CD4-positive, alpha-beta T cell treated with Interleukin-6 at 100 ng/mL for 8 hours (primary cell): ENCODE measurements at regions not wholly inside any gene's neighbourhood (a gene's known extent, or its start where the extent isn't known, plus 50 kb on each side); places are given as distances from the start of the nearest gene placed in this dataset.

ENCODE experiments used
- DNase-seq: peaks from one replicate; pipeline ENCODE4 v3.0.0-alpha.2; 2020; ENCODE audit warnings: mixed read lengths, low spot score

- DNase-seq = no peak
Measured at GRCh38 chr9:89883401-89884341, 278.9 kb downstream of the GADD45G start.

DNA sequence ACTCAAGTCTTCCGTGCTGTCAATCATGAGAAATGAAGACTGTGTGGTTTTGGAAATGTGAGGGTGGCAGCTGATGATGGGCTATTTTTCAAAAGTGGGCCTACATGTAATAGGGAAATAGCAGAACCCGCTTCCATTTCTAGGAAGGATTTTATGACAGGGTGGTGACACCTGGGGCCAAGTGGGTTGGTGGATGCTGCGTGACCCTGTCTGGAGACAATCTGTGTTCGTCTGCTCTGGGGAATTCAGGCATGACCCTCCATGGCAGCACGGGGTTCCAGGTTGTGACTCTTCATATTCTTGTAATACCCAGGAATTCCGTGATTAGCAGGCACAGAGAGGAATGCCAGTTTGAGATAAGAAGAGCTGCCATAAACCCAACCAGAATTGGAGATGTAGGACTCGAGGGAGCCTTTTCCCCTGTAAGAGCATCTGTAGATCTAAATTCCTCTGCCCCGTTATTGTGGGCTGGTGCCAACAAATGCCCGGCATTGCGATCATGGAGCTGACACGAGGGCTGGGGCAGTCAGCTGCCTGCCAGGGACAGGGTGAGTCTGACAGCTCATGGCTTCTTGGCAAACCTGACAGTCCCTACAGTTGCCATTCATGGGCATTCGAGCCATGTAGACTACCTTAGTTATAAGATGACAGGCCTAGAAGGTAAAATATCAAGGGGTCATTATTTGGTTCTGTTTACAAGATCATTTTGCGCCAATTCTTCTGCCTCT lies 279.7 kb downstream of the GADD45G start:
- DNase-seq = no peak

DNA sequence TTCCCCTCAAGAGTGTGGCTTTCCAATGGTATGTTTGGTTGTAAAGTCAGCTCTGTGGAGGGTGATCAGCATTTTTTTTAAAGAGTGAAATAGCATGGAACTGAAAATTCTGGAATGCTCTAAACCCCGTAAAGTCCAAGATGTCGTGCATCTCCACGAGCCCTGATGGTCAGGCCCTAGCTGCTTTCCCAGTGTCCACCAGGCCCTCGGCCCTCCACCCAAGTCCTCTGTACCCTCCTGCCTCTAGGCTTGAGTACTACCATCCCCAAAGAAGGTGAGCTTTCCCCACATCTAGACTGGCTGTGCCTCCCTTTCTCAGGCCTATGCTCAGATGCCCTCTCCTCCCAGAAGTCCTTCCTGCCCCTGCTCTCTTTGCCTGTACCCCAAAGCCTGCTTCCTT lies 280.3 kb downstream of the GADD45G start:
- DNase-seq = no peak

DNA sequence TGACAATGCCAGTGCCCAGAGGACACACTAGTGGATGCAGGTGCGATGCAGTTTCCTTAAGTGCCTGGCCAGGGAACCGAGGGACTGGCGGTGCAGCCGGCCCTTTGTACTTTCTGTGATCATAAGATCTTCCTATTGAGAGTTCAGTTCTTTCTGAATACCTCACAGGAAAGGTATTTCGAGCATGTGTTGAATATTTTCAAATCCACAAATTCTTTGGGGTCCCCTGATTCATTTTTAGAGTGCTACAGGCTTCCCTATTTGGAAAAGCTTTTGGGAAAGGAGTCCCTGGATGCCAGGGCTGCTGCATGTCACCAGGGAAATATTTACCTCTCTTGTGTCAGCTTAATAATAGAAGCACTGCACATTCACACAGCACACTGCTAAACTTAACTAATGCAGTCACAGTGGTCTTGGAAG lies 281.5 kb downstream of the GADD45G start:
- no peak for DNase-seq

DNA sequence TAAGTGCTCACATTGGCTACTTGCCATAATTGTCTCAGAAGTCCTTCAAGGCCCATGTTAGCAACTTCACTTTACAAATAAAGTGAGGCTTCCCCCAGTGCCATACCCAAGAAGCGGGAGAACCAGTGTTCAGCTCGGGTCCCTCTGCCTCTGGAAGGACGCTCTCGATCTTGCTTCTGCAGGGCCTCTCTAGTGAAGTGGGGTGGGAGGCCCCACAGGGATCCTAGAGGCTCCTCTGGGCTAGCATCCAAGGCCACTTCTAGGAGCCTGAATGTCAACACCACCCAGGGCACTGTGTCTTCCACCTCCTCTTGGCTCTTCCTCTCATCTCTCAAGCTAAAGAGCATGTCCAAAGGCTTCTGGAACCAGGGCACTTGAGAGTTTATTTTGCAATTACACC lies 282.5 kb downstream of the GADD45G start:
- no peak for DNase-seq

- no peak for DNase-seq
Measured at GRCh38 chr9:89888233-89888632, 283.4 kb downstream of the GADD45G start.

GRCh38 chr9:89888677-89889076 lies 283.9 kb downstream of the GADD45G start:
- DNase-seq = no peak

DNA sequence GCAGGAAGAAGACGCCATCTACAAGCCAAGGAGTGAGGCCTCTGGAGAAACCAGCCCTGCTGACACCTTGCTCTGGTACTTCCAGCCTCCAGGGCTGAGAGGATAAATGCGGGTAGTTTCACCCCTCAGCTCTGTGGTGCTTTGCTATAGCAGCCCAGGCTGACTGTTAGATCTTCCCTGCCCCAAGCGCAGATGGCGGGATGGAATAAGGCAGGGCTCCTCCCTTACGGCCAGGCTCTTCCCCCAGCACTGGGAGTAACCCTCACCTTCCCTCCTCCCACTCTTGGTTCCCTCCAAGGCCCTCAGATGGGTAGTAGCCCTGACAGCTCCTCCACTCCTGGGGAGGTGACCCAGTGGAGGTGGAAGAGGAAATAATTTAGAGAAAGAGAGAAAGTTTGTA lies 285.1 kb downstream of the GADD45G start:
- no peak for DNase-seq

GRCh38 chr9:89890326-89890980 lies 285.6 kb downstream of the GADD45G start:
- DNase-seq = no peak

DNA sequence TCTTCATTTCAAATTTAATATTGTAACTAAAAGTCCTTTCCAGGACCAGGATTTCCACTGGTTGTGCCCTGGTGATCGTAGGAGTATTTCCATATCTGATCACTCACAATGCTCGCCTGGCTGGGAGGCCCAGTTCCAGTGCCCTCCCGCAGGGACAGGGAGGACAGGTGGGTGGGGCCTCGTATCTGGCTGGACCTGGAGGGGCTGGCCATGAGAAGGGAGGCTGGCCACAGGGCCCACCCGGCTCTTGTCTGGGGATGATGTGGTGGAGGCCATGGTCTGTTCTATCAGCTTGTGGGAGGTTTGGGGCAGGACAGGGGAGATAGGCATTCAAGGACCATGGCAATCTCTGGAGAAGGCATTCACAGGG lies 286.4 kb downstream of the GADD45G start:
- no peak for DNase-seq

DNA sequence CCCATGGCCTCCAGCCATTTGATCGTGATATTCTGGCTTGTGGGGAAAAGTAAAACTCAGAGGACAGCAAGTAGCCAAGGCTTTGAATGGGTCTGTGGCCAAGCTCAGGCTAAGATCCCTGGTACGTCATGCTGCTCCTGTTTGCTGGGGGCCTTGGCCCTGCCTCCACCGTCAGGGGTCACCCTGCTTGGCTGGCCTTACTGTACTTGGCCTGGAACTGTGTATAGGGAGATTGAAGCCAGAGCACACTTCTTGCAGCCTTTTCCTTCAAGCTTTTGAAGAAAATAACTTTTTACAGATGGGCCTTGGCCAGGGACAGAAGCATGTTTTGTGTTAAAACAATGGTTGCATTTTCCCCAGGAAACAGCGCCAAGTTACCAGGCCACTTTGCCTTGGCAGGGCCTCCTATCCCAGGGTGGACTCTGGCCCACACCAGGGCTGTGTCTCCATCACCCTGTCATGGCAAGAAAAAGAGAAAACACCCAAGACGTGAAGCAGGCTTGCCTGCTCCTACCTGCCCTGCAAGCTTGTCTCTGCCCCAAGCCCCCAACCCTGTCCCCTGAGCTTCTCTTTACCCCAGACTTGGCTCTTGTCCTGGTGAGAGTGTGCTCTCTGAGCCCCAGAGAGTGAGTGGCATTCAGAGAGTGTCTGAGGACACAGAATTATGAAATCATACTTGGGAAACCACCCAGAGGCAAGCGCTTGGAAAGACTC lies 286.9 kb downstream of the GADD45G start:
- DNase-seq = no peak

- DNase-seq = no peak
Measured at GRCh38 chr9:89892920-89893319, 288.1 kb downstream of the GADD45G start.

DNA sequence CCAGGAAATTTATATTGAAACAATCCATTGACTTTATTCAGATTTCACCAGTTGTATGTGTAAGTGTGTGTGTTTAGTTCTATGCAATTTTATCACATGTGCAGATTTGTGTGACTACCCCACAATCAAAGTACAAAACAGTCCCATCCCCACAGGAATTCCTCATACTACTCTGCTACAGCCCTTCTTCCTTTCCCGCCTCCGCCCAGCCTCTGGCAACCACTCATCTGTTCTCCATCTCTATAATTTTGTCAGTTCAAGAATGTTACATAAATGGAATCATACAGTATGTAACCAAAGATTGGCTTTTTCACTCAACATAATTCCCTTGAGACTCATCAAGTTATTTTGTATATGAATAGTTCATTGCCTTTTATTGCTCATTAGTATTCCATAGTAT lies 289.1 kb downstream of the GADD45G start:
- DNase-seq = no peak

- no peak for DNase-seq
Measured at GRCh38 chr9:89896806-89897340, 292.1 kb downstream of the GADD45G start.

- DNase-seq = no peak
Measured at GRCh38 chr9:89899573-89899972, 294.8 kb downstream of the GADD45G start.

DNA sequence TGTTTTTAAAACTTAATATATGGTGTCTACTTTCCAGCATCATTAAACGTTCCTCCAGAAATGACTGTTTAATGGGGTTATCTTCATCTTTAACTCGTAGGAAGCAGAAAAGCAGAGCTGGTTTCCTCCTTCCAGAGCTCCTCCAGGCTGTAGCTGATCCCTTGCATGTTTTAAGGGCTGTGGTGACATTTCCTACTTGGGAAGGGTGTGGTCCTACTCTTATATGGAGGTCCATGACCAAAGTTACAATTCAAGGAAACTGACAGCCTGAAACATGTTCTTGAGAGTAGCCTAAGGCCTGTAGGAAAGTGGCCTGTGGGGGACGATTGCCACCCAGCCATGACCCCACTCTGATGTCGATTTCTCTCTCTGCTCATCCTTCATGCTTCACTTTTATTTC lies 297.1 kb downstream of the GADD45G start:
- no peak for DNase-seq

GRCh38 chr9:89902450-89903140 lies 297.8 kb downstream of the GADD45G start:
- no peak for DNase-seq

GRCh38 chr9:89903141-89903475 lies 298.3 kb downstream of the GADD45G start:
- DNase-seq = no peak

DNA sequence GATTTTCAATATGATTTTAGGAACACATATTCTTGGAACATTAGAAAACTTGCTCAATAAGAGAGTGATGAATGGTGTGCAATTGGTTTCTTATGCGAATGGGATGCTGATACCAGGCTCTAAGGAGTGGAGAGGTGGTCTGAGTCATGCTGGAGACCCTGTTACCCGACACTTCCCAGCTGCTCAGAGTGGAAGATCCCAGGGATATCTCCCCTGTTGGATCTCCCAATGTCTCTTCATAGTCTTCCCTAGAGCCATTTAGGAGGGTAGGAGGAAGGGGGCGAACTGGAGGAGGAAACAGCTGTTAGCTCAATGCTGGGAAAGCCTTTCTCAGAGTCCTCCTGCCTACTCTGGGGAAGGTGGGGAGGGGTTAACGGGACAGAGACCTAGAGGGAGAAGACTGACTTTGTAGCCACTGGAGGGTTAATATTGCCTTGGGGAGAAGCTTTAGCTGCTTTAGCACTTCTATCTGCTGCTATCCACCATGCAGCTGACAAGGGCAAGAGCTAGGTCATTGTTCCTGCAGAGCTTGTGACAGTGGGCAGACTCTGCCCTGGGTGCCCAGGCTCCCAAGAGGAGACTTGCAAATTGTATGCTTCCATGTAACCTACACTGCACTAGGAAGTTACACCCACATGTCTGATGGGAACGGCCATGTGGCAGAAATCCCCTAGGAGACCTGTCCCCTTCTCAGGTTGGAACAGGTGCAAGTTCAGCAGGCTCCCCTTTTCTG lies 301.0 kb downstream of the GADD45G start:
- DNase-seq = no peak

- no peak for DNase-seq
Measured at GRCh38 chr9:89911721-89912604, 307.2 kb downstream of the GADD45G start.
